Tibial nerve (tissue), 4 donors: ENCODE measurements at regions not wholly inside any gene's neighbourhood (a gene's known extent, or its start where the extent isn't known, plus 50 kb on each side); places are given as distances from the start of the nearest gene placed in this dataset.

Experiments
- DNase-seq, 2 donors: peaks; one replicate each; pipeline ENCODE4 v3.0.0-alpha.2; 2019; ENCODE audit warnings: low spot score in 2 of 2
- H3K27ac ChIP-seq, 4 donors: fragments of 200-600 bp; sonication (generic) in 3 of 4; one replicate each; pipeline ENCODE4 v1.5.1; 2017 to 2019; ENCODE audit warnings: mild to moderate bottlenecking in 1 of 4
- H3K27me3 ChIP-seq, 2 donors: fragments of 200-600 bp; sonication (generic) in 1 of 2; one replicate each; pipeline versions ENCODE4 v1.5.1 to v1.6.0; 2017 to 2019
- H3K36me3 ChIP-seq, 3 donors: fragments of 200-600 bp; sonication (generic); one replicate each; pipeline ENCODE4 v1.5.1; 2018 to 2019
- H3K4me1 ChIP-seq, 4 donors: fragments of 200-600 bp; sonication (generic) in 3 of 4; one replicate each; pipeline ENCODE4 v1.5.1; 2017 to 2019
- H3K4me3 ChIP-seq, 4 donors: fragments of 200-600 bp; sonication (generic) in 3 of 4; one replicate each; pipeline ENCODE4 v1.5.1; 2017 to 2019; ENCODE audit warnings: mild to moderate bottlenecking in 1 of 4, moderate library complexity in 1 of 4
- H3K9me3 ChIP-seq, 4 donors: fragments of 200-600 bp; sonication (generic) in 3 of 4; one replicate each; pipeline ENCODE4 v1.5.1; 2017 to 2019
- EP300 ChIP-seq, 2 donors: sonication (generic); formaldehyde crosslinking; IDR thresholded peaks; one replicate each; pipeline ENCODE4 v1.6.1; 2017; ENCODE audit warnings: antibody characterized with exemption in 2 of 2, mild to moderate bottlenecking in 1 of 2
- POLR2A ChIP-seq, 2 donors: fragments of 450-650 bp; IDR thresholded peaks; one replicate each; pipeline ENCODE4 v1.6.1; 2017; ENCODE audit warnings: antibody characterized with exemption in 2 of 2, mild to moderate bottlenecking in 2 of 2, moderate library complexity in 2 of 2
- WGBS, 2 donors: methylation state at CpG; one replicate each; pipeline ENCODE4 v1.1.5; 2018; 5-methylcytosine and 5-hydroxymethylcytosine counted together
- TF ChIP-seq, protein P1 (sequence below), 5 experiments: fragments of 200-600 bp in 3 of 5; fragments of 450-650 bp in 2 of 5; sonication (generic) in 3 of 5; IDR thresholded peaks; one replicate each; pipeline ENCODE4 v1.5.1; 2016 to 2019; ENCODE audit warnings: antibody characterized with exemption in 5 of 5, mild to moderate bottlenecking in 3 of 5, moderate library complexity in 2 of 5

DNA sequence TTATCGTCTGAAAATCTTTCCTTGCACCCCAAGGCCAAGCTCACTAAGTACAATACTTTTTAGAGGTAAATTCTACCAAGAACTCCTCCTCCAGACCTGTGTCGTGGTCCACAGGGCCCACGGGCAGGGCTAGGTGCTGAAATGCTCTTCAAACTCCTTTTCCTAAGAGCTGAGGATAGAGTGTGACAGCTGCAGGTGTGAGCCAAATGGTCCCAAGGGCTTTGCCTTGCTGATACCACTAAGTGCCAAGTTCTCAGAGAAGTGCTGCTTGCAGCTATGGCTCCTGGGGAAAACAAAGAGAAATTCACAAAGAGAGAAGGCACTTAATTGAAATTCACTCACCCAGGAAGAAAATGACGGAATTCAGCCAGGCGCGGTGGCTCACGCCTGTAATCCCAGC lies 868.9 kb upstream of the AUTS2 start:
- WGBS, 2 donors: 93 to 97% methylated on average over 7 of the region's 7 CpGs
- Histone ChIP-seq H3K27ac (no peak overlapping the region), H3K36me3 (no peaks in the 10 kb centered on the region), H3K27me3 (no peaks in the 10 kb centered on the region), H3K4me3 (no peak overlapping the region), H3K4me1 (peaks cover 0 to 10% (median 0%) of the 10 kb centered on the region in 4 donors), H3K9me3 (no peaks in the 10 kb centered on the region)
- TF ChIP-seq POLR2A (IDR thresholded peaks at IDR 0.05) (no peak), EP300 (IDR thresholded peaks at IDR 0.05) (no peak)
- no peak for DNase-seq

DNA sequence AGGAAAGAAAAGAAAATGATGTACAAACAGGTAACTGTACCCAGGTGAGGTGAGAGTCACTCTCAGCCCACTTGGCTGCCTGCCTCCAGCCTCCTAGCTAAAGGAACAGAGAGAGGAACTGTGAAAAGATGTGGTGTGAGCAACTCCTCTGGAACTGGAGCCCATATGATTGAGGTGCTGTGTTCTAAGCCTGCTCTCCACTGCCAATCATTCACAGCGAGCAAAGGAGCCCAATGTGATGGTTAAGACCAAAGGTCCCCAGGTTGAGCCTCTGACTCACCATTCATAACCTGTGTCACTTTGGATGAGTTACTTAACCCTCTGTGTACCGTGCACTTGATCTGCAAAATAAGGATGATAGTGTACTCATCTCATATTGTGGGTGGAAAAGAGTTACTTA lies 868.1 kb upstream of the AUTS2 start:
- Histone ChIP-seq H3K27me3 (no peaks in the 10 kb centered on the region), H3K4me1 (peaks cover 0 to 10% (median 0%) of the 10 kb centered on the region in 4 donors), H3K9me3 (no peaks in the 10 kb centered on the region), H3K27ac (no peak overlapping the region), H3K36me3 (no peaks in the 10 kb centered on the region), H3K4me3 (no peak overlapping the region)
- TF ChIP-seq, protein P1, sequence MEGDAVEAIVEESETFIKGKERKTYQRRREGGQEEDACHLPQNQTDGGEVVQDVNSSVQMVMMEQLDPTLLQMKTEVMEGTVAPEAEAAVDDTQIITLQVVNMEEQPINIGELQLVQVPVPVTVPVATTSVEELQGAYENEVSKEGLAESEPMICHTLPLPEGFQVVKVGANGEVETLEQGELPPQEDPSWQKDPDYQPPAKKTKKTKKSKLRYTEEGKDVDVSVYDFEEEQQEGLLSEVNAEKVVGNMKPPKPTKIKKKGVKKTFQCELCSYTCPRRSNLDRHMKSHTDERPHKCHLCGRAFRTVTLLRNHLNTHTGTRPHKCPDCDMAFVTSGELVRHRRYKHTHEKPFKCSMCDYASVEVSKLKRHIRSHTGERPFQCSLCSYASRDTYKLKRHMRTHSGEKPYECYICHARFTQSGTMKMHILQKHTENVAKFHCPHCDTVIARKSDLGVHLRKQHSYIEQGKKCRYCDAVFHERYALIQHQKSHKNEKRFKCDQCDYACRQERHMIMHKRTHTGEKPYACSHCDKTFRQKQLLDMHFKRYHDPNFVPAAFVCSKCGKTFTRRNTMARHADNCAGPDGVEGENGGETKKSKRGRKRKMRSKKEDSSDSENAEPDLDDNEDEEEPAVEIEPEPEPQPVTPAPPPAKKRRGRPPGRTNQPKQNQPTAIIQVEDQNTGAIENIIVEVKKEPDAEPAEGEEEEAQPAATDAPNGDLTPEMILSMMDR (IDR thresholded peaks at IDR 0.05): no peak
- TF ChIP-seq EP300 (IDR thresholded peaks at IDR 0.05) (no peak), POLR2A (IDR thresholded peaks at IDR 0.05) (no peak)
- 95% methylated on average over 2 of the region's 2 CpGs for WGBS, 2 donors
- no peak for DNase-seq

DNA sequence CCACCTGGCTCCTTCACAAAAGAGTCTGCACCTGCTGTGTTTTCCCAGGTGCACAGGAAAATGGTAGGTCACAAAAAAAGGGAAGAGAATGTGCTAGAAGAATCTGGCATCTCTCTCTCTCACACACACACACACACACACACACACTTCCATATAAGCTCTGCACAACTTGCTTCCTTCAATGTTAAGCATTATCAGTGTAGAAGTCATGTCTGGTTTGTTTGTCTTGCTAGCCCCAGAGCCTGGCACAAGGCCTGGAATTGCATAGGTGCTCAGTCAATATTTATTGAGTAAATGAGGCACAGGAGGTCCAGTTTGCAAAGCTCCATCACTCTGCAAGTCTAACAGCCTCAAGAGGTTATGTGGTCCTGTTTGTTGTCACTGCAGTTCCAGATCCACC lies 867.3 kb upstream of the AUTS2 start:
- DNase-seq: no peak
- H3K4me3 ChIP-seq: no peak overlapping the region
- TF ChIP-seq, protein P1 (IDR thresholded peaks at IDR 0.05): no peak
- TF ChIP-seq POLR2A (IDR thresholded peaks at IDR 0.05) (no peak), EP300 (IDR thresholded peaks at IDR 0.05) (no peak)
- H3K9me3 ChIP-seq: no peaks in the 10 kb centered on the region
- no peak overlapping the region for H3K27ac ChIP-seq
- H3K27me3 ChIP-seq: no peaks in the 10 kb centered on the region
- peaks cover 0 to 10% (median 0%) of the 10 kb centered on the region in 4 donors for H3K4me1 ChIP-seq
- no peaks in the 10 kb centered on the region for H3K36me3 ChIP-seq

DNA sequence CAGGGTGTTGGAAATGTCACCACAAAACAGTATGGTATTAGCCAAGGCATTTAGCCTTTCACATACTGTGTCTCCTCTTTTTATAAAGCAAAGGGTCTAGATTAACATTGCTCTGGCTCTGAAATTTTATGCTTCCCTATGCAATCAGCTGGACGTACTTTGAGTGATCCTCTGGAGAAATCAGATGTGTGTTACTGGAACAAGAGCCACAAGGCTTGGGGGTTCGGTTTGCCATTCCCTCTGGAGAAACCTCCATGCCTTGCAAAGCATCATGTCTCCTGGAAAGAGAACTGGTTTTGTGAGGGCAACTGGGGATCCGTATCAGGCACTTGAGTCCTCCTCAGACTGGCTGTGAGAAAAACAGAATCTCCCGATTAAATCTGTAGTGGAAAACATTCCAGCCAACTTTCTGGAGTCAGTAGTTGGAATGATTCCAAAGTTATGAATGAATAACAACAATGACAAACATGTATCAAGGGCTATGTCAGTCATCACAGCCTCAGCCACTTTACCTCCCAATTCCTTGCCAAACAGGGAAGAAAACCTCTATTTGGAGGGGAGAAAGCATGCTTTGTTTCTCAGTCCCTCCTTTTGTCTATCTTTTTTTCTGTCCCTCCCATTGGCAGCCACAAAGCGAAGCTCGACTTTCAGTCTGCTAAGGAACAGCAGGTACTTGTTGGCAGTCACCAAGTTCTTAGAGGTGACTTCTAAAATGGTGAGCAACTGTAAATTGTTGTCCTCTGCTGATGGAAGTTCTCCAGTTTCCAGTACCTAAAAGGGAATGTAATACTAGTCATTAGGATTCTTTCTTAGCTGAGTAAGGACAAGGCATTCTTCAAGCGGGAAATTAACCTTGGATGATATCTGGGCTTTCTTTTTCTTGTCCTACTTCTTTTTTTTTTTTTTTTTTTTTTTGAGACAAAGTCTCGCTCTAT lies 864.8 kb upstream of the AUTS2 start:
- DNase-seq: no peak
- TF ChIP-seq POLR2A (IDR thresholded peaks at IDR 0.05) (no peak), EP300 (IDR thresholded peaks at IDR 0.05) (no peak)
- TF ChIP-seq, protein P1 (IDR thresholded peaks at IDR 0.05): no peak
- H3K27ac ChIP-seq: no peak overlapping the region

DNA sequence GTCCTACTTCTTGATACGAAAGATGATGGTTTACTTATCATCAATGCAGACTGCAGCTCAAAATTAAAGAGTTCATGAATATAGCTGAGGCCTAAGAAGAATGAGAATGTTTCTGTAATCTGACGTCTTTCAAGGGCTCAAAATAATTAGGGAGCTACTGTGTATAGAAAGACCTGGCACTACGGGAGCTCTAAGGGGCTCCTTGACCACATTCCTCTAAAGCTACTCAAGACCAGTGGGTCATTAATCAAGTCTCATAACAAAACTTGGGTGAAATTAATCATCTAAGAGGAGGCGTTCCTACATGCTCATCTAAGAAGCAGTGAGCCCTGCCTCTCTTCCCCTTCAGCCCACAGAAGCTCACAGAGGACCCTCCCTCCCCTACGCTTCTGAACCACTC lies 863.8 kb upstream of the AUTS2 start:
- Histone ChIP-seq H3K4me3 (no peak overlapping the region), H3K36me3 (no peaks in the 10 kb centered on the region), H3K27ac (no peak overlapping the region), H3K4me1 (peaks cover 0 to 10% (median 0%) of the 10 kb centered on the region in 4 donors), H3K27me3 (no peaks in the 10 kb centered on the region), H3K9me3 (peaks cover 0 to 6% (median 0%) of the 10 kb centered on the region in 4 donors)
- WGBS, 2 donors: 85 to 91% methylated on average over 5 of the region's 5 CpGs
- DNase-seq: no peak
- TF ChIP-seq EP300 (IDR thresholded peaks at IDR 0.05) (no peak), POLR2A (IDR thresholded peaks at IDR 0.05) (no peak)
- TF ChIP-seq, protein P1 (IDR thresholded peaks at IDR 0.05): no peak

More for the DNA sequence above, 864.8 kb upstream of the AUTS2 start:
- WGBS, 2 donors: 48 to 49% methylated on average over 8 of the region's 8 CpGs
- peaks cover 0 to 6% (median 0%) of the 10 kb centered on the region in 4 donors for H3K9me3 ChIP-seq
- peaks cover 0 to 10% (median 0%) of the 10 kb centered on the region in 4 donors for H3K4me1 ChIP-seq
- no peaks in the 10 kb centered on the region for H3K36me3 ChIP-seq
- H3K27me3 ChIP-seq: no peaks in the 10 kb centered on the region
- no peak overlapping the region for H3K4me3 ChIP-seq
